Tibial artery (tissue), 4 donors: ENCODE measurements at regions not wholly inside any gene's neighbourhood (a gene's known extent, or its start where the extent isn't known, plus 50 kb on each side); places are given as distances from the start of the nearest gene placed in this dataset.

ENCODE experiments used
- DNase-seq, 2 donors: peaks; one replicate each; pipeline ENCODE4 v3.0.0-alpha.2; 2019
- H3K27ac ChIP-seq, 2 donors: fragments of 200-600 bp; sonication (generic) in 1 of 2; 1 replicate in 1 of 2; 2 replicates in 1 of 2; pipeline ENCODE4 v1.5.1; 2018 to 2019; ENCODE audit warnings: mild to moderate bottlenecking in 1 of 2
- H3K27me3 ChIP-seq, 2 donors: fragments of 200-600 bp; sonication (generic) in 1 of 2; one replicate each; pipeline versions ENCODE4 v1.5.1 to v1.6.0; 2016 to 2019
- H3K36me3 ChIP-seq, 3 donors: fragments of 200-600 bp; sonication (generic) in 2 of 3; one replicate each; pipeline ENCODE4 v1.5.1; 2016 to 2019; ENCODE audit warnings: mild to moderate bottlenecking in 2 of 3
- H3K4me1 ChIP-seq, 4 donors: fragments of 200-600 bp; sonication (generic) in 2 of 4; 1 replicate in 3 of 4; 2 replicates in 1 of 4; pipeline ENCODE4 v1.5.1; 2016 to 2019
- H3K4me3 ChIP-seq, 2 donors: fragments of 200-600 bp; sonication (generic) in 1 of 2; 1 replicate in 1 of 2; 2 replicates in 1 of 2; pipeline ENCODE4 v1.5.1; 2018 to 2019; ENCODE audit warnings: mild to moderate bottlenecking in 2 of 2
- H3K9me3 ChIP-seq, 3 donors: fragments of 200-600 bp; sonication (generic) in 1 of 3; one replicate each; pipeline ENCODE4 v1.5.1; 2016 to 2019
- CTCF ChIP-seq, 2 experiments: fragments of 200-600 bp in 1 of 2; fragments of 450-650 bp in 1 of 2; IDR thresholded peaks; one replicate each; pipeline ENCODE4 v1.5.1; 2017 to 2019; ENCODE audit warnings: antibody characterized with exemption in 2 of 2, mild to moderate bottlenecking in 1 of 2, moderate library complexity in 1 of 2
- intact Hi-C: fragments of 100-400 bp; cut with DNase I; formaldehyde crosslinking; loops from one replicate; pipeline ENCODE4 v1.15.0; 2023; ENCODE audit warnings: low total_unique reads

GRCh38 chr1:38512024-38512767, 347.4 kb downstream of the RRAGC start:
- TF ChIP-seq CTCF (IDR thresholded peaks at IDR 0.05) = no peak
- H3K36me3 ChIP-seq = no peaks in the 10 kb centered on the region
- H3K4me1 ChIP-seq = no peaks in the 10 kb centered on the region
- H3K4me3 ChIP-seq = no peak overlapping the region
- intact Hi-C loops = no loop called here
- no peaks in the 10 kb centered on the region for H3K9me3 ChIP-seq
- DNase-seq = no peak
- no peak overlapping the region for H3K27ac ChIP-seq
- H3K27me3 ChIP-seq = peaks cover 0 to 21% of the 10 kb centered on the region in 2 donors

DNA sequence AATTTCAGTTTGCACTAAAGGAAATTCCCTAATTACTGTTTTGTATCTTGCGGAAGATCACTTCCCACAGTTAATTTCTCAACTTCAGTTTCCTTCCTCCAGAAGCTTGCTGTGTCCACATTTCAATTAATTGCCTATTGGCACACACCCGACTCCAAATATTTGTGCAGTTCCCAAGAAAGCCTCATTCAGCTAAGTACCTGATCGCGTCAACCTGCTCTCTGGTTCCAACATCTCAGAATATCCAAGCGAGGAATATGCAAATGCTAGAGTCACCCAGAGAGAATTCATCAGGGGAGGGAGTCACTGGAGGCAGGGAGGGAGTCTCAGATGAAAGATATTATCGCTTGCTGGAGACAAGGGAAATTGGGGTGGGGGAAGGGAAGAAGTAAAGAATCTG, 351.3 kb downstream of the RRAGC start:
- H3K27me3 ChIP-seq = peaks cover 0 to 40% of the 10 kb centered on the region in 2 donors
- H3K27ac ChIP-seq = no peak overlapping the region
- TF ChIP-seq CTCF (IDR thresholded peaks at IDR 0.05) = no peak
- H3K4me1 ChIP-seq = no peaks in the 10 kb centered on the region
- no peak for DNase-seq
- no peaks in the 10 kb centered on the region for H3K36me3 ChIP-seq
- H3K4me3 ChIP-seq = no peak overlapping the region
- no peaks in the 10 kb centered on the region for H3K9me3 ChIP-seq
- intact Hi-C loops = no loop called here

DNA sequence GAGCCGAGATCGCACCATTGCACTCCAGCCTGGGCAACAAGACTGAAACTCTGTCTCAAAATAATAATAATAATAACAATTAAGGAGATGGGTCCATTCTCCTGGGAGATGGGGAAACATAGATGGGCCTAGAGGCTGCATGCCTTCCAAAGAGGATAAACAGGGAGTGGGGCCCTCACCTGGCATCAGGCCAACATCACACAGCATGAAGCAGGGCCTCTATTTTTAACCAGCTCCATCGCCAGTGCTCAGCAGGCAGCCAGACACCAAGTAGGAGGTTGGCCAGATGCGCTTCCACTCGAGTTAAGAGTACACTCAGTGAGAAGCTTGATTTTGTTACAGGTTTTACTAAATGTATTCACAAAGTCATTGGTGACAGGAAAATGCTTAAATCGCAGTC, 352.0 kb downstream of the RRAGC start:
- no peak for DNase-seq
- no peaks in the 10 kb centered on the region for H3K36me3 ChIP-seq
- intact Hi-C loops = no loop called here
- H3K4me1 ChIP-seq = no peaks in the 10 kb centered on the region
- H3K27me3 ChIP-seq = peaks cover 0 to 45% of the 10 kb centered on the region in 2 donors
- no peak overlapping the region for H3K4me3 ChIP-seq
- TF ChIP-seq CTCF (IDR thresholded peaks at IDR 0.05) = no peak
- no peak overlapping the region for H3K27ac ChIP-seq
- no peaks in the 10 kb centered on the region for H3K9me3 ChIP-seq

- Histone ChIP-seq H3K27ac (no peak overlapping the region), H3K9me3 (no peaks in the 10 kb centered on the region), H3K36me3 (no peaks in the 10 kb centered on the region), H3K4me1 (no peaks in the 10 kb centered on the region), H3K27me3 (peaks cover 0 to 46% of the 10 kb centered on the region in 2 donors), H3K4me3 (no peak overlapping the region)
- DNase-seq = no peak
- intact Hi-C loops = no loop called here
- TF ChIP-seq CTCF (IDR thresholded peaks at IDR 0.05) = no peak
Measured at GRCh38 chr1:38505944-38506343, 353.6 kb downstream of the RRAGC start.

DNA sequence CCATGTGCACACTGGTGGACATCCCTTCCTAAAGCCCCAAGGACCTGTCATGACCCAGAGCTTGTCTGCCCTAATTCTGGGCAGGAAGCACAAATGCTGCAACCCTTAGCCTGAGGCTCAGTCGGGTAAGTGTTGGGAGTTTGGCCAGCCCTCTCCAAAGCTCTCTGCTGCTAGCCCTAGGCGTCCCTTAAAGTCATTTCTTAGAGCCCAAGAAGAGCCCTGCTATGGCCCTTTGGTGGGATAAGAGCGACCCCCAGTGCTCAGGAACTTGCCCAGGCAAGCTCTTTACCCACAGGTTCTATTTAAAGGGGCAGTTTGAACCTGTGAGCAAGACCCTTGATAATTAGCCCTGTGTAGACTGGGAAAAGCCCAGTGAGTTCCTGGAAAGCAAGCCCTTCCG, 356.8 kb downstream of the RRAGC start:
- no peaks in the 10 kb centered on the region for H3K9me3 ChIP-seq
- DNase-seq = no peak
- peaks cover 0 to 40% of the 10 kb centered on the region in 2 donors for H3K27me3 ChIP-seq
- no peak overlapping the region for H3K4me3 ChIP-seq
- H3K4me1 ChIP-seq = no peaks in the 10 kb centered on the region
- H3K27ac ChIP-seq = no peak overlapping the region
- no peaks in the 10 kb centered on the region for H3K36me3 ChIP-seq
- intact Hi-C loops = no loop called here
- TF ChIP-seq CTCF (IDR thresholded peaks at IDR 0.05) = no peak
